GM12892 (cell line): ENCODE measurements at regions not wholly inside any gene's neighbourhood (a gene's known extent, or its start where the extent isn't known, plus 50 kb on each side); places are given as distances from the start of the nearest gene placed in this dataset.

Source experiments
- POLR2A ChIP-seq: IDR thresholded peaks from 2 replicates; pipeline ENCODE4 v1.6.1; 2011; ENCODE audit warnings: low read depth, low read length, control low read depth
- POLR2AphosphoS5 ChIP-seq: IDR thresholded peaks from 2 replicates; pipeline ENCODE4 v1.6.1; 2011; ENCODE audit warnings: low read depth, low read length, control low read depth
- TAF1 ChIP-seq: IDR thresholded peaks from 2 replicates; pipeline ENCODE4 v1.6.1; 2011; ENCODE audit warnings: low read depth, mild to moderate bottlenecking, control low read depth, low read length, borderline replicate concordance

GRCh38 chr1:22250724-22251123, 107.8 kb upstream of the WNT4 start:
- TF ChIP-seq POLR2A = no peak
- TF ChIP-seq POLR2AphosphoS5 = no peak
- TF ChIP-seq TAF1 = no peak
